AG09319 (cell line): ENCODE measurements at regions not wholly inside any gene's neighbourhood (a gene's known extent, or its start where the extent isn't known, plus 50 kb on each side); places are given as distances from the start of the nearest gene placed in this dataset.

Experiments used
- DNase-seq: peaks from one replicate; pipeline ENCODE4 v3.0.0-alpha.2; 2010; ENCODE audit warnings: low read depth; ENCODE audit errors: extremely low read depth
- TF ChIP-seq, protein P1 (sequence below): IDR thresholded peaks from 2 replicates; pipeline ENCODE4 v1.5.1; 2011; ENCODE audit warnings: low read depth, mild to moderate bottlenecking, inconsistent platforms, low read length, moderate library complexity

DNA sequence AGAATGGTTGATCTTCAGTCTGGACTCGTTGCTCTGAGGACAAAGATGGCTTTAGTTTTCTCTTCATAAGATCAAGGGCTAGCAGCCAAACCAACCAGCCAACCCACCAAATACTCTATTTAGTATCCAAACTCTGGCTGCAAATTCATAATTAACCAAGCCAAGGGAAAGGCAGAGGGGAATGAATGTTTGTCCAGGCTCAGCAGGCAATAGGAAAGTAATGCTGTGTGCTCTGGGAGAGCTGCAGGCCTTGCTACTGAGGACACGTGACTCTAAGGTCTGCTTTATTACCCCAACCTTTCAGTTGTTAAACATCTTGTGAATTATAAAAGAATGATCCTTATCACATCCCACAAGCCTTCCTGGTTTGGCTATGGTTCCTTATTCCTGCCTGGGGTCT is 52.3 kb upstream of the GALNT15 start:
- TF ChIP-seq, protein P1, sequence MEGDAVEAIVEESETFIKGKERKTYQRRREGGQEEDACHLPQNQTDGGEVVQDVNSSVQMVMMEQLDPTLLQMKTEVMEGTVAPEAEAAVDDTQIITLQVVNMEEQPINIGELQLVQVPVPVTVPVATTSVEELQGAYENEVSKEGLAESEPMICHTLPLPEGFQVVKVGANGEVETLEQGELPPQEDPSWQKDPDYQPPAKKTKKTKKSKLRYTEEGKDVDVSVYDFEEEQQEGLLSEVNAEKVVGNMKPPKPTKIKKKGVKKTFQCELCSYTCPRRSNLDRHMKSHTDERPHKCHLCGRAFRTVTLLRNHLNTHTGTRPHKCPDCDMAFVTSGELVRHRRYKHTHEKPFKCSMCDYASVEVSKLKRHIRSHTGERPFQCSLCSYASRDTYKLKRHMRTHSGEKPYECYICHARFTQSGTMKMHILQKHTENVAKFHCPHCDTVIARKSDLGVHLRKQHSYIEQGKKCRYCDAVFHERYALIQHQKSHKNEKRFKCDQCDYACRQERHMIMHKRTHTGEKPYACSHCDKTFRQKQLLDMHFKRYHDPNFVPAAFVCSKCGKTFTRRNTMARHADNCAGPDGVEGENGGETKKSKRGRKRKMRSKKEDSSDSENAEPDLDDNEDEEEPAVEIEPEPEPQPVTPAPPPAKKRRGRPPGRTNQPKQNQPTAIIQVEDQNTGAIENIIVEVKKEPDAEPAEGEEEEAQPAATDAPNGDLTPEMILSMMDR, result no peak
- no peak for DNase-seq

DNA sequence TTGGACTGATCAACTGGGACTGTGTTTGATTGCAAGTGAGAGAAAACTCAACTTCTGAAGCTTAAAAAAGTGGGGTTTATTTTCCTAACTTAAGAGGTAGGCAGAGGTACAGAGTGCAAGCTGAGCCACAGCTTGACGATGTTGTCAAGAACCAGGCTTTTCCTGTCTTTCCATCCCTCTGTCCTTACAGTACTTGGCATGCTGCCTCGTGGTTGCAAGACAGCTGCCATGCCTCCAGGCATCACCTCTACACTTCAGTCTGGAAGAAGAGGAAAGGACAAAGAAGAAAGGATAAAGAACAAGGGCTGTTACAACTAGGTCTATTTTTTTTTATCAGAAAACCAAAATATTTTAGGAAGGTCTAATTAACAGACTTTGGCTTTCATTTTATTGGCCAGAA is 51.8 kb upstream of the GALNT15 start:
- no peak for DNase-seq
- TF ChIP-seq, protein P1, result no peak

DNA sequence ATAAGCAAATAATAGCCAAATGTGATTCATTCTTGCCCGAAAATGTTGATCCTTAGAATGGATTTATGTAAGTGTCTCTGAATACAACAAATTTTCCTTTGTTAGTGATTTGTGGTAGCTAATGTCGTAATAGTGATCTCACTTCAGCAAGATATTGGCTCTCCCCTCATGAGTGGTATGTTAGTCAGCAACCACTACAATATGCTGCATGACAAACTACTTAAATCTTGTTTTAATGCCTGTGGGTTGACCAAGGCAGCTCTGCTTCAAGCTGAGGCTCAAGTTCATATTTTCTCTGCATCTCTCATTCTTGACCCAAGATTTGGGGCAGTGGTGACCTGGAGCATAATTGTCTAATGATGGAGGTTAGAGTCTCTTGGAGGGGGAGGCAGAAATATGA is 49.8 kb upstream of the GALNT15 start:
- TF ChIP-seq, protein P1, result no peak
- peak; percentile 91 for DNase-seq
